OCI-LY3 (cell line): ENCODE measurements at regions not wholly inside any gene's neighbourhood (a gene's known extent, or its start where the extent isn't known, plus 50 kb on each side); places are given as distances from the start of the nearest gene placed in this dataset.
"Not testable (repeated sequence)": the region's sequence is repeated elsewhere in the genome, so short reads cannot be mapped to it uniquely, and the experiment has no call there.

Source experiments
- H2AFZ ChIP-seq: fragments of 200-600, 300-600 bp; shearing (Covaris generic); 2 replicates; pipeline ENCODE4 v1.6.0; 2014; ENCODE audit warnings: antibody characterized with exemption, low read depth, low read length
- H3K27ac ChIP-seq: fragments of 200-600, 300-600 bp; sonication (generic); 2 replicates; pipeline ENCODE4 v1.5.1; 2014; ENCODE audit warnings: mild to moderate bottlenecking, low read length, moderate library complexity, mixed read lengths
- H3K27me3 ChIP-seq: fragments of 200-600, 300-600 bp; sonication (generic); 2 replicates; pipeline ENCODE4 v1.6.1; 2014; ENCODE audit warnings: low read depth, low read length, mixed read lengths
- H3K36me3 ChIP-seq: fragments of 200-600, 300-600 bp; sonication (generic); replicated peaks from 2 replicates; pipeline ENCODE3; 2014; ENCODE audit warnings: low read depth, low read length, mixed read lengths
- H3K4me1 ChIP-seq: fragments of 300-600, 200-600 bp; sonication (generic); 2 replicates; pipeline ENCODE4 v1.6.1; 2014; ENCODE audit warnings: low read length, mixed read lengths
- H3K4me2 ChIP-seq: fragments of 200-600, 300-600 bp; sonication (generic); 2 replicates; pipeline ENCODE4 v1.6.1; 2014; ENCODE audit warnings: low read length, mixed read lengths
- H3K4me3 ChIP-seq: fragments of 300-600, 200-600 bp; sonication (generic); 2 replicates; pipeline ENCODE4 v1.5.1; 2014; ENCODE audit warnings: antibody characterized with exemption, mild to moderate bottlenecking, low read length, moderate library complexity
- H3K79me2 ChIP-seq: fragments of 300-600, 200-600 bp; shearing (Covaris generic); 2 replicates; pipeline ENCODE4 v1.6.1; 2014; ENCODE audit warnings: mild to moderate bottlenecking, low read length, mixed read lengths
- H3K9ac ChIP-seq: fragments of 300-600, 200-600 bp; shearing (Covaris generic); 2 replicates; pipeline ENCODE4 v1.6.0; 2014; ENCODE audit warnings: mild to moderate bottlenecking, low read length, moderate library complexity
- H3K9me3 ChIP-seq: fragments of 200-600, 300-600 bp; shearing (Covaris generic); 2 replicates; pipeline ENCODE4 v1.6.1; 2014; ENCODE audit warnings: low read length, mixed read lengths; ENCODE audit not compliant: insufficient read depth
- H4K20me1 ChIP-seq: fragments of 200-600, 300-600 bp; sonication (generic); 2 replicates; pipeline ENCODE4 v1.6.1; 2016; ENCODE audit warnings: low read length, mixed read lengths; ENCODE audit not compliant: insufficient read depth
- CTCF ChIP-seq: fragments of 200-600, 300-600 bp; sonication (generic); IDR thresholded peaks from 2 replicates; pipeline ENCODE4 v1.5.1; 2014; ENCODE audit warnings: antibody characterized with exemption, low read length, low read depth
- EZH2phosphoT487 ChIP-seq: fragments of 200-600 bp; shearing (Covaris generic); IDR thresholded peaks from 2 replicates; pipeline ENCODE4 v1.6.1; 2018; ENCODE audit warnings: antibody characterized with exemption, mixed run types, low read depth

- no peak for TF ChIP-seq CTCF
- TF ChIP-seq EZH2phosphoT487 = no peak
- Histone ChIP-seq H3K79me2 (no peaks in the 10 kb centered on the region), H3K4me2 (no peak overlapping the region), H3K27ac (no peak overlapping the region), H3K4me3 (no peak overlapping the region), H3K36me3 (no peaks in the 10 kb centered on the region), H3K4me1 (peaks cover 14% of the 10 kb centered on the region), H3K9ac (no peak overlapping the region), H4K20me1 (peaks cover 4% of the 10 kb centered on the region; the same call in 1 of the 2 replicates), H3K27me3 (peaks cover 8% of the 10 kb centered on the region), H3K9me3 (no peaks in the 10 kb centered on the region), H2AFZ (no peak overlapping the region)
Observed at GRCh38 chr4:179666226-179666625, 2224.0 kb upstream of the AGA start.

DNA sequence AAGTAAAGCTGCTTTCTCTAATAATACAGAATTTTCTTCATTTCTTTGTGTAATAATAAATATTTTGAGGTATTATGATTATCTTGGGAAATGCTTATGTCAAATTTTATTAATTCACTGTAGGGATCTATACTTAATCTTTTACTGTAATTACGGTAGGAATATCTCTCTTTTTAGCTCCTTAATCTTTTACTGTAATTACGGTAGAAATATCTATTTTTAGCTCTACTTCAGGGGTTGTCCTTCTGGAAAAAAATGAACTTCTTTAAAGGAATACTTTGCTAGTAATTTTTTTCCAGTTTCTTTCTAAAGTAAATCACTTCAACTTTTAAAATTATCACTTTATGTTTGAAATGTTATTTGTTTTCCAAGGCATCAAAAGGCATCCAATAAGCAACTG is 2229.4 kb upstream of the AGA start:
- H3K27ac ChIP-seq = no peak overlapping the region

GRCh38 chr4:179678093-179678814 is 2236.0 kb upstream of the AGA start:
- no peaks in the 10 kb centered on the region; the same call in 1 of the 2 replicates for H3K9me3 ChIP-seq
- H3K9ac ChIP-seq = no peak overlapping the region
- no peaks in the 10 kb centered on the region for H3K36me3 ChIP-seq
- H2AFZ ChIP-seq = no peak overlapping the region
- no peak overlapping the region for H3K4me3 ChIP-seq
- no peaks in the 10 kb centered on the region for H3K27me3 ChIP-seq
- H3K4me2 ChIP-seq = no peak overlapping the region
- H3K79me2 ChIP-seq = no peaks in the 10 kb centered on the region
- no peaks in the 10 kb centered on the region for H4K20me1 ChIP-seq
- TF ChIP-seq EZH2phosphoT487 (no peak), CTCF (no peak)
- H3K4me1 ChIP-seq = no peaks in the 10 kb centered on the region
- H3K27ac ChIP-seq = no peak overlapping the region

More for the DNA sequence above, 2229.4 kb upstream of the AGA start:
- Histone ChIP-seq H3K9ac (no peak overlapping the region), H3K4me2 (no peak overlapping the region), H3K36me3 (no peaks in the 10 kb centered on the region), H3K9me3 (peaks cover 4% of the 10 kb centered on the region; the same call in 1 of the 2 replicates), H3K27me3 (peaks cover 5% of the 10 kb centered on the region), H3K4me1 (no peaks in the 10 kb centered on the region), H2AFZ (no peak overlapping the region), H3K79me2 (no peaks in the 10 kb centered on the region), H3K4me3 (no peak overlapping the region), H4K20me1 (no peaks in the 10 kb centered on the region)
- TF ChIP-seq EZH2phosphoT487 (no peak), CTCF (no peak)

DNA sequence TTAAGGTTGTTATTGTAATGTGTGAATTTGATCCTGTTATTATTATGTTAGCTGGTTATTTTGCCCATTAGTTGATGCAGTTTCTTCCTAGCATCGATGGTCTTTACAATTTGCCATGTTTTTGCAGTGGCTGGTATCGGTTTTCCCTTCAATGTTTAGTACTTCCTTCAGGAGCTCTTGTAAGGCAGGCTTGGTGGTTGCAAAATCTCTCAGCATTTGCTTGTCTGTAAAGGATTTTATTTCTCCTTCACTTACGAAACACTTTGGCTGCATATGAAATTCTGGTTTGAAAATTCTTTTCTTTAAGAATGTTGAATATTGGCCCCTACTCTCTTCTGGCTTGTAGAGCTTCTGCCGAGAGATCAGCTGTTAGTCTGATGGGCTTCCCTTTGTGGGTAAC is 2241.4 kb upstream of the AGA start:
- not testable (repeated sequence) for H3K4me2 ChIP-seq, H3K79me2 ChIP-seq, H3K9me3 ChIP-seq, H3K9ac ChIP-seq, H2AFZ ChIP-seq, H3K27me3 ChIP-seq, H4K20me1 ChIP-seq, H3K4me1 ChIP-seq, H3K36me3 ChIP-seq, H3K4me3 ChIP-seq, H3K27ac ChIP-seq

DNA sequence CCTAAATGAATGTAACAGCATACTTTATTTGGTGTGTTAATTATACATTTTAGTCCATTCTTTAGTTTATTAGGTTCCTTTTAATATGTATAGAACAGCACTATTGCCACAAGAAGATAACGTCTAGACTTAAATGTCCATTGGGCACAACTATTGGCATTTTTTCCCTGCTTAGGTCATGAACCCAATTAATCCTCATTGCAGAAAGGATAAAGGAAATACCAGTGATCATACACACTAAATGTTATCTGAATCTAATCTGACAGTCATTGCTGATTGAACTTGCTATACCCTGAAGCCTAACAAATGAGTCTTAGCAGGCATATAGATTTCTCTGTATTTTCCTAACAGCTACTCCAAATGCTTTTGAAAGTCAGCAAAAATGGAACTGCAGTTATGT is 2250.0 kb upstream of the AGA start:
- no peaks in the 10 kb centered on the region for H3K79me2 ChIP-seq
- H3K27me3 ChIP-seq = no peaks in the 10 kb centered on the region
- H3K36me3 ChIP-seq = no peaks in the 10 kb centered on the region
- H4K20me1 ChIP-seq = no peaks in the 10 kb centered on the region
- no peaks in the 10 kb centered on the region for H3K9me3 ChIP-seq
- peaks cover 8% of the 10 kb centered on the region for H3K4me1 ChIP-seq
- no peak overlapping the region for H3K4me3 ChIP-seq
- no peak overlapping the region for H3K9ac ChIP-seq
- H3K4me2 ChIP-seq = no peak overlapping the region
- no peak overlapping the region for H2AFZ ChIP-seq
- no peak overlapping the region for H3K27ac ChIP-seq
- no peak for TF ChIP-seq CTCF
- TF ChIP-seq EZH2phosphoT487 = no peak
